Retina (tissue), 1 donor: ENCODE measurements at regions not wholly inside any gene's neighbourhood (a gene's known extent, or its start where the extent isn't known, plus 50 kb on each side); places are given as distances from the start of the nearest gene placed in this dataset.

Experiments used
- DNase-seq: peaks from one replicate; pipeline ENCODE4 v3.0.0-alpha.2; 2016

DNA sequence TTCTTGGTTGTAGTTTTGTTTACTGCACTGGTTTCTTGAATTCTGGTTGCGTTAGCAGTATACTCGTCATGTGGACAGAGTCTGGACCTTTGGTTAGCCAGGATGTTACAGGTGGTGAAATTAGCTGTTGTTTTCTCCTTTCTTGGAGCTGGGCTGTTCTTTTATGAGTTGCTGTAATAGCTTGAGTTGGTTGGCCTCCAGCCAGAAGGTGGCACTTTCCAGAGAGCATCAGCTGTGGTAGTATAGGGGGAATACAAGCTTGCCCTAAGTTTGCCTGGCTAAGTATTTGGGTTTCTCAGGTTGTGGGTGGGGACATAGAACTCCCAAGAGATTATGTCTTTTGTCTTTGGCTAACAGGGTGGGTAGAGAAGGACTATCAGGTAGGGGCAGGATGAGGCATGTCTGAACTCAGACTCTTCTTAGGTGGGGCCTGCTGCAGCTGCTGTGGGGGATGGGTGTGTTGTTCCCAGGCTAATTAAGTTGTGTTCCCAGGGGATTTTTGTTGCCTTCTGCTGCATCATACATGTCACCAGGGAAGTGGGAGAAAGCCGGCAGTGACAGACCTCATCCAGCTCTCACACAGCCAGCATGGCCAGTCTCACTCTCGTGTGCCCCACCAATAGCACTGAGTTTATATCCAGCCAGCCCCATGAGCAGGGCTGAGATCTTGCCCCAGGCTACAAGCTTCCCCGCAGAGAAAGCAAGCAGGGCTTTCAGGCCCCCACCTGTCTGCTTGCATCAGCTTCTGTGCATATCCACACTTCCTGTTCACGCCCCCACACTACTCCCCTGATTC is 246.7 kb upstream of the TPK1 start:
- DNase-seq = peak; percentile 11

DNA sequence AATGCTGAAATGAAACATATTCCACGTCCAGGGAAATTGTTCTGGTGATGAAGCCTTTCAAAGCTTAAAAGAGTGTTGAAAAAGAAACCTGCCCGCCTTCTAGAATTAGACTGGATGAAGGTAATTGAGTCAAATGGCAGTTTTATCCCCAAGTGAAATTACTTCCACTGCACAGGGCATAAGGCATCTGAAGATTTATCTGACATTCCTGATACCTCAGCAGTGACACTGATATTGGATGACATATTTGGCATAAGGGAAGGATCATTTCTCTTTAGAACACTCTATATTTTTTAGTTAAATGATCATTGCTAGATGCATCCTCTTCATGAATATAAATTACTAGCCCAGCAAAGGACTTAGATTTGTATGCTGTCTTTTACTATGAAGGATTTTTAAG is 229.6 kb upstream of the TPK1 start:
- DNase-seq = no peak

DNA sequence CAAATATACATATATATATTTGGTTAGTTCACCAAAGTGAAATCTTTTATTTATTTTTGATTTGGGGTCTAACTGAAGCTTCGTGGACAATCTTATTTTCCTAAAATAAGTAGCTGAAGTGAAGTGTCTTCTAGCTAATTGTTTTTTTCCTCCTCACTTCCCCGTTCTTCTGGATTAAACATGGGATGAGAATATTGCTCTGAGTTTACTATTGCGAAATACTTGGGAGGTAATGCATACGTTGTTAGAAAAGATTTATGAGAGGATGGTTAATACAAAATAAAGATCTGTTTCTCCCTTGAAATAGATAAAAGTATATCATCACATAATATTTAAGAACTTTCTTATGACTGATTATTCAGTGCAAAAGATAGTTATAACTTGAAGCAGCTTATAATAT is 228.3 kb upstream of the TPK1 start:
- DNase-seq = no peak

DNA sequence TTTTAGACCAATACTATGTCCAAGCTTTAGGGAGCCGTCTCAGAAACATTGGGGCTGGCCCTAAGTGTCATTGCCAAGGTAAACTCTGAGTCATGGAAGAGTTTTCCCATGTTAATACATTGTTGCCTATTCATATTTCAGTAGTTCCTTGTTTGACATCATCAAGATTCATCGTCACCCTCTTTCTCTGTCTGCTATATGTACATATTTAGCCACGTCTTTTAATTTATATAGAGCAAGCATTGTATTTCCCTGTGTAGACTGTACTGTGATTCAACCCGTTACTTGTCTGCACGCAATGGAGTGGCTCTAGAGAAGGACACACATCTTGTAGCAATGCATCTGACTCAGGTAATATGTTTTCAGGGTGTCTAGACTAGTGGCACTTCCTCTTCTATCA is 217.9 kb upstream of the TPK1 start:
- DNase-seq = no peak

DNA sequence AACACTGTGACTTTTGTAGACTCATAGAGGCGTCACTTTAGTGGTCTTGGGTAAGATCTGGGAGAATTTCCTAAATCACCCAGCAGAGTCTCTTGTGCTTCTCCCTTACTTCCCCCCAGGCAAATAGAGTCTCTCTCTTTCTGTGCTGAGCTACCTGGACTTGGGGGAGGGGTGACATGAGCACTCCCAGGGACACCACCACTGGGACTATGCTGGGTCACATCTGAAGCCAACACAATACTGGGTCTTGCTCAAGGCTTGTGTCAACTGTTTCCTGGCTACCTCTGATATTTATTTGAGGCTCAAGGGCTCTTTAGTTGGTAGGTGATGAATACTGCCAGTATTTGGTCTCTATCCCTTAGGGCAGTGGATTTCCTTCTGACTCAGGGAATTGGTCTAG is 214.6 kb upstream of the TPK1 start:
- DNase-seq = no peak

DNA sequence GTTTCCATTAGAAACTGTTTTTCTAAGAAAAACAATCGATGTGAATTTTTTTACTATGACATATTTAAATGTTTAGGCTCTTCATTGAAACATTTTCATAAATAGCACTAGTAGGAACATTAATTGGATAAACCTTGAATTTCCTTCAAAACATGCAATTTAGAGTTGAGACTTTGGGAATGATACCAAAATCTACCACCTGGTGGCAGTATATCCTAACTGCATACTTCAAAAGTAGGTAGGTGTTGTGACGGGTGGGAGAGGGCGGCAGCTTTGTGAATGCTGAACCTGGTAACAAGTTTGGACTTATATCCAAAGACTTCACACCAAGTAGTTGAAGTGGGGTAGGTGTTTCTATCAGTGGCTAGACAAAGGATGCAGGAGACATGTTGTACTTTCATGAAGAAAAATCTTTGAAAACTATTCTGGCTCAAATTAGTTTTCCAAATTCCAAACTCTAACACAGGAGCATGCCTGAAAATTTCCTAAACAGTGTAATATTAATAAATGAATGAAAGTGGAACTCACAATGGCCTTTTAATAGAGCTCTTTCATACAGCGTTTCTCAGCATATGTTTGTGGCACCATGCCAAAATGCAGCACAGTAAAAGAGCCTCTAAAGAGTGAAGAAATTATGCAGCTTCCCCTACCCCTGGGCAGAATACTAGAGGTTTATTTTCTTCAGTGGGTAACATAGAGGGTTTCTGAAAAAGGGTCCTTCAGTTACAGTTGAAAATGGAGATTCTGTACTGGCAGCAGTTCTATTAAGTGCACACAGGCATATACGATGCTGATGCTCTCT is 201.0 kb upstream of the TPK1 start:
- DNase-seq = peak; percentile 44

DNA sequence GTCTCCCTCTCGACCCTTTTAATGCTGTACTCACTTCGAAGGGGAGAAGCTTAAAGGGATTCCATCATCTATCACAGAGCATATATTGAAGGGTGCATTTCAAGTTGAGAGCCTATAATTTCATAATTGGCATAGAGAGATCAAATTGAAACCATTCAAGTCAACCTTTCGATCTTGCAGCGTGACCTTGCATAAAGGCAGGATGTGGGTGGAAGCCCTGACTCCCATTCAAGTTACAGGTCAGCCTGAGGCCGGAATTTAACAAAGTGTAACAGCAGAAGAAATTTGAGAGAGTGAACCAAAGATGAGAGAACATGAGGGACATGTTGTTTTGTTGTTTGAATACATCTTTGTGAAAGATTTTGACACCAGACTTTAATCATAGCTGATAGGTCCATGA is 195.3 kb upstream of the TPK1 start:
- no peak for DNase-seq

DNA sequence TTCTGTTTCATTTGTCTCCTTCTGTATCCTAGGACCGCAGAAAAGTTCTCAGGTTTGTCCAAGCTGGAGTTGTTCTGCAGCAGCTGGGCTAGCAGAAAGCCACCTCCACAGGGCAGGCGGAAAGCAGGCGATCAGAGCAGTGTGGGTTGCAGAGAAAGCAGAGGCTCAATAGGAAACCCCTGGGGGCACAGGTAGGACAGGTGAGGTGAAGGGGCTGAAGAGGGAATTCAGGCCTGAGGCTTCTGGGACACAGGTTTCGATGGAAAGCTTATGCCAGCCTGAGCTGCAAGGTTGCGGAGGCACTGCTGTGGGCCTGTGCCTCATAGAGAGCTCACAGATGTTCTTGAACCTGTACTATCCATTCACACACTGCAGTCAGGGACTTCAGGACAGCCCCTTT is 194.9 kb upstream of the TPK1 start:
- no peak for DNase-seq

DNA sequence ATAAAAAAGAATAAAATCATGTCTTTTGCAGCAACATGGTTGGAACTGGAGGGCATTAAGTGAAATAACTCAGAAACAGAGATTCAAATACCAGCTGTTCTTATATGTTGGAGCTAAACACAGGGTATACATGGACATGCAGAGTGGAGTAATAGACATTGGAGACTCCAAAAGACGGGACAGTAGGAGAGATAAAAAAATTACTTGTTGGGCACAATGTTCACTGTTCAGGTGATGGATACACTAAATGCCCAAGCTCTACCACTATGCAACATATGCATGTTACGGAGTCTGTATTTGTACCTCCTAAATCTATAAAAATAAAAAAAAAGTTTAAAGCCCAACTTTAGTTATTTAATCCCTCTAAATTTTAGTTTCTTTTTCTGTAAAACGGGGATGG is 184.6 kb upstream of the TPK1 start:
- no peak for DNase-seq

DNA sequence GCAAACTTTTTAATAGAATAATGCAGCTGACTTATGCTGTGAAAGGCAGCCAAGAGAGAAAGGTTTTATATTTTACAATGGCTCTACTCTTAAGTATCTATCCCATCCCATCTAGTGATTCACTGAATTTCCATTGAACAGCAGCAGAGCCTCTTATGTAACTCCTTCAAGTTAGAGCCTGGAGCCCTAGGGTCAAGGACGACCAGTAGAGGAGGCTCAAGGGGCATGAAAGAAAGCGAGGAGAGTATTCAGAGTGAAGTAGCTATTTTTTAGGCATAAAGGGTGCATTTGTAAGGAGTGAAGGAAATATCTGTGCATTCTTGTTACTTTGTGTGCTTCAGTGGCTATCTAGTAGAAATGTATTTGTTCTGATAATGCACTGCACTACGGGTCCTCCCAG is 180.2 kb upstream of the TPK1 start:
- DNase-seq = no peak

DNA sequence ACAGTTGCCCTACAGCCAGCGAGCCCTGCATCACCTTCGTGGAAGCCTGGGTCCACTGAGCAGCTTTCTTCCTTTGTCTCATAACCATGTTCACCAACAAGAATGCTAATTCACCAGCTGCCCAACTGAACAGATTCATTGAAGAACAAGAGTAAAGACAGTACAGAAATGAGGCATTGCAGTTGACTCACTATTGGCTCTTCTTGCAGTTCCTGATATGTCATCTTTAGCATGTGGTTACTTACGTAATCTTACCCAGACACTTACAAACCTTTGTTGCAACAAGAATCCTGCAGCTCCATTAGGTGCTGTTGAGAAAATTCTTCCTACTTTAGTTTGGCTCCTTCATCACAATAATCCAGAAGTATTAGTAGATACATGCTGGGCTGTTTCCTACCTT is 174.0 kb upstream of the TPK1 start:
- no peak for DNase-seq

DNA sequence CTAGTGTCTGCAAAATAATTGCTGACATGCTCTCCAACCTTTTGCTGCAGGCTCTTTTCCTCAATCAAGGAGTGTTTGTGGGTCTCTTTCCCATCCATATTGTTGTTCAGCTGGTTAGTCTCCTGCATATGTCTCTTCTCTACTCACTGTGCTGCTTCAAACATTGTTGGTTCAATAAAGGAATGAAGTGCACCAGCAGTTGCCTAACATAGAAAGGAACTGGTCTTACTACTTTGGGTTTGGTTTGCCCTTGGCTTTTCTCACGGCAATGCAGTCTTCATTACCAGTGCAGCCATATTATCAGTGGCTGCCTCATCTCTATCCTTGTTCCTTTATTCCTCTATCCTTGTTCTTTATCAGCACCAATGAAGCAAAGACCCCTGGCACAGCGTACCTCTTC is 169.7 kb upstream of the TPK1 start:
- DNase-seq = no peak

DNA sequence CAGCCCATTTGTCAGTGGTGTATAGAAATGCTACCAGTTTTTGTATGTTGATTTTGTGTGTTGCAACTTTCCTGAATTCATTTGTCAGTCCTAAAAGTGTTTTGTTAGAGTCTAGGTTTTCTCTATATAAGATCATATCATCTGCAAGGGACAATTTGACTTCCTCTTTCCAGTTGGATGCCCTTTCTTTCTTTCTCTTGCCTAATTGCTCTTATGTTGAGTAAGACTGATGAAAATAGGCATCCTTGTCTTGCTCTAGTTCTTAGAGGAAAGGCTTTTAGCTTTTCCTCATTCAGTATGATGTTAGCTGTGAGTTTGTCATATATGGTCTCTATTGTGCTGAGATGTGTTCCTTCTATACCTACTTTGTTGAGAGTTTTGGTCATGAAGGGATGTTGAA is 161.7 kb upstream of the TPK1 start:
- no peak for DNase-seq

DNA sequence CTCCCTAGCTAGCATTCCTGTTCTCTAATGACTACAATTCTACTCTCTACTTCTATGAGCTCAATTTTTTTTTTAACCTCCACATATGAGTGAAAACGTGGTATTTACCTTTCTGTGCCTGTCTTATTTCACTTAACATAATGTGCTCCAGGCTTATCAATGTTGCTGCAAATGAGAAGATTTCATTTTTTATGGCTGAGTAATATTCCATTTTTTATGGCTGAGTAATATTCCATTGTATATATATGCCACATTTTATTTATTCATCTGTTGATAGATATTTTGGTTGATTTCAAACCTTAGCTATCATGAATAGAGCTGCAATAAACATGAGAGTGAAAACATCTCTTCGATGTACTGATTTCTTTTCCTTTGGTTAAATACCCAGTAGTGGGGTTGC is 159.6 kb upstream of the TPK1 start:
- no peak for DNase-seq

DNA sequence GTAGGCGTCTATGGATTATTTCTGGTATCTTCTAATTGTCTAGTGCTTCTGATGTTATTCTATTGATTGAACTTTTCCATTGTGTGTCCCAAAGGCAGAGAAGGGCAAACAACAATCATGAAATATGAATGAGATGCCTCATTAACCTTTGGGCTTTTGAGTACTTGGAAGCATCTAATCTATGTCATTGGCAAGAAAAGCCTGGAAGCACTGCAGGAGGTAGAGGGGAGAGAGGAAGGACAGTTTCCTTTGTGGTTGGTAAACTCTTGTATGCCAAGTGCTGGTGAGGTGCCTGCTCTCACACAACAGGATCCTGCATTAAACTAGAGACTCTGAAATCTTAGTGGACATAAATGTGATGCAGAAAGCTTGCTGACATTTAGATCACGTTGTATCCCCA is 155.2 kb upstream of the TPK1 start:
- peak; percentile 42 for DNase-seq

DNA sequence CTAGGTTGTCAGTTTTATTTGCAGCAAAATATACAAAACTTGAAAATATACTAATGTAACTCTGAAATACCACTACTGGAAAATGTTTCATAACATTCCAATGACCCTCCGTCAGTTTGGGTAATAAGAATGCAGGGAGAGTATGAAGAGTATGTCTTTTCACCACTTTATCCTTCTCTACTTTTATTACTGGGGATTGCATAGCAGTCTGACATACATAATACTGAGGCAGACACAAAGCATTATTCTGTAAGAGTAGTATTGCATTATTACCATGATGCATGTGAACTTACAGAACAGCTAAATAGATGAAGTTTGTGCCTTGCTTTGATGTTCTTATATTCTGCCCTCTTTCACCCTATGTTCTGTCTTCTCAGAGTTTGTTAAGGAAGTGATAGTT is 151.8 kb upstream of the TPK1 start:
- DNase-seq = no peak

DNA sequence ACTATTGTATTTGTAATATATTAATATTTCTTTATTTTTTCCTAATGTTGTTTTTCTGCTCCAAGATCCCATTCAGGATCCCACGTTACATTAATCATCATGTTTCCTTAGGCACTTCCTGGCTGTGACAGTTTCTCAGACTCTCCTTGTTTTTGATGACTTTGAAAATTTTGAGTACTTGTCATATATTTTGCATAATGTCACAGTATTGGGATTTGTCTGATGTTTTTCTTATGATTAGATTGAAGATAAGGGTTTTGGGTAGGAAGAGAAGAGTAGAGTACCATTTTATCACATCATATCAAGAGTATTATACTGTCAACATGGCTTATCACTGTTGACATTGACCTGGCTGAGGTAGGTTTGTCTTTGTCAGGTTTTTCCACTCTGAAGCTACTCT is 146.3 kb upstream of the TPK1 start:
- DNase-seq = no peak

DNA sequence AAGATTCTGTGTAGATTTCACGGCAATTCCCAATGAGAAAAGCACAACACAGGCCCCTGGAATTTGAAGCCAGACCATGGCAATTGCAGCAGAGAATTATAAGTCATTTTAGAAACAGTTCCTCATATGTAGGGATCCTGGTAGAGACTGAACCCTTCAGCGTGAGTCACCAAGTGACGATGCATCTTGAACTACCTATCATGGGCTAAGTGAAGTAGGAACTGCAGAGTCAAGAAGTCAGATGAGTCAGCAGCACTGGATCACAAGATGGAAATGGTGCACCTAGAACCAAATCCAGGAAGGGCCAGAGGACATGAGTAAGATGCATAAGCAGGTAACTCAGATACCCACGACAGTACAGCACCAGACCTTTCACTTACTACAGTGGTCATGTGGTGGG is 140.0 kb upstream of the TPK1 start:
- no peak for DNase-seq

DNA sequence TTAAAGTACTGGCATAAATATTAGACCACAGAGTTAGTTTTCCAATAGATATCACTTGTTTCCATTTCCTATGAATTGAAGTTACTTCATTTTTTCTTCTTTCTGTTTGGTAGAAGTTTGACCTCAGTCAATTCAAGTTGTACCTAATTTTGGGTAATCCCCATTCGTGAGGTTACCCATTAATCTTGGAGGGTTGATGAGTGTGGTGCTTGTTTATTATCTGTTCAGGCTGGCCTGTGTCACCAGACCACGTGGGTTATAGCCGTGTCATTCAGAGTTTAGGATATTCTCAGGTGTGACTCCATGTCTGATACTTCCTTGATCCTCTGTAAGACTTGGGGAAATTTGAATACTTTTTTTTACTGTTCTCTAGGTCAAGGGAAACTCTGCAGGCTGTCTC is 133.9 kb upstream of the TPK1 start:
- no peak for DNase-seq

DNA sequence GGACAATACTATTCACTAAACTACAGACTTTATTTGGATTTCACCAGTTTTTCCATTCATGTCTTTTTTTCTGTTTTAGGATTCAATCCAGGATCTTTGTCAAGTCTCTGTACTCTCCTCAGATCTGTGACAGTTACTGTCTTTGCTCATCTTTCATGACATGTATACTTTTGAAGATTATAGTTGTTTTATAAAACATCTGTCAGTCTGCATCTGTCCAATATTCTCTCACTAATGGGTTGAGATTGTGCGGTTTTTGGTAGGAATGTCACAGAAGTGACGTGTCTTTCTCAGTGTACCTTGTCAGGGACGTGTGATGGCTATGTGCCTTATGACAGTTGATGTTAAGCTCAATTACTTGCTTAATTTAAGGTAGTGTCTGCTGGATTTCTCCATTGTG is 124.9 kb upstream of the TPK1 start:
- DNase-seq = no peak

DNA sequence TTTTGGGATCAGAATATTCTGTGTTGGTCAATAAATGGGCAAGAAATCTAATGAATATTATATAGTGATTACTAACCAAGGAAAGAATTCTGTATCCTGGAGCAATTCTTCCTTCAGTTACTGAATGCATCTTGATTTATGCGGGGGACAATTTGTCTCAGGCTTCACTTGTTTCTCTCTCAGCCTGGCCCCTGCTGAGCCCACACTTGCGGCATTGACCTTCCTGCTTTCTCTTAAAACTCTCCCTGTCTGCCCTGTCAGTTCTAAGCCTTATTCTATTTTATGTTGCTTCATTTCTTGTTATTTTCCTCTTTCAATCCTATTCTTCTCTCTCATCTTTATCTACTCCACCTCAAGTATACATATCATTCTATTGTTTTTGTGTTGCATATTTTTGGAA is 122.1 kb upstream of the TPK1 start:
- no peak for DNase-seq

DNA sequence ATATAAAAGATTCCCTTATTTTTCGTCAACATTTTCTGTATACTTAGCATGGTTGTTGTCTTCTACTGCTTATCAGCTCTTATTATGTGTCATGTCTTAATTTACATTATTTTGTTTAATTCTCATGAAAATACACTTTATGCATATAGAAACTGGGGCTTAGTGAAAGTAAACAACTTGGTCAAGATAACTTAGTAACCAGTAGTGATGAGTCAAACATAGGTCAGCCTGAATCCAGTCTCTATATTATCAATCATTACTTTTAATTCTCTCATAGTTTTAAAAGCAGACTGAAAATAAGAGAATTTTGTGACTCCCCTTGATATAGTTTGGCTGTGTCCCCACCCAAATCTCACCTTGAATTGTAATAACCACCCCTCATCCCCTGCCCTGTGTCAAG is 119.6 kb upstream of the TPK1 start:
- no peak for DNase-seq

DNA sequence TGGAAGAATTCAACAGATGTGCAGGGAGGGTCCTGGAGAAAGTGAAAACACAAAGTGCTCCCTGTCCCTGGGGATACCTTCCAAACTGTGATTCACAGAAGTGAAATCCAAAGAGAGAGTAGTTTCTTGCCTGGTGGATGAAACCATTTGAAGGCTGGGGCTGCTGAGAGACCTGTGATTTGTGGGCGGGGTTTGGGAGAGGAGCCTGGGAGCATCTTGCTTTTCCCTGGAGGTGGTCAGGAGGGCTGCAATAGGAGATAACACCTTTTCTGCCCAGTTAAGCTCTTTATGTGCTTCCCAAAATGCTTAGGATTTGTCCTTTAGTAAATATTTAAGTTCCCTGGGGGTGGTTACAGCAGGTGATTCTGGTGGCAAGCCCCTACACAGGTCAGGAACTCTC is 105.3 kb upstream of the TPK1 start:
- peak; percentile 1 for DNase-seq

DNA sequence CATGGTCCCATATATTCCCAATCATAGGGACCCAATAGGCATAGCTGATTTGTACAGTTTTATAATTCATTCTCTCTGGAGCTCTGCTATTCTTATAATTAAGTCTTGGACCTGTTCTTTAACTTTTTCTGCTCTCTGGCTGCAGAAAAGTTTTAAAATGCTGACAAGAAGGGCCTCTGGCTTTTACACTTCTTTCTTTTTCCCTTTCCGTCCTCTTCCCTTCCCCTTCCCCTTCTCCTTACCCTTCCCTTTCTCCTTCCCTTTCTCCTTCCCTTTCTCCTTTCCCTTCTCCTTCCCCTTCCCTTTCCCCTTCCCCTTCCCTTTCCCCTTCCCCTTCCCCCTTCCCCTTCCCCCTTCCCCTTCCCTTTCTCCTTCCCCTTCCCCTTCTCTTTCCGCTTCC is 101.3 kb upstream of the TPK1 start:
- no peak for DNase-seq

DNA sequence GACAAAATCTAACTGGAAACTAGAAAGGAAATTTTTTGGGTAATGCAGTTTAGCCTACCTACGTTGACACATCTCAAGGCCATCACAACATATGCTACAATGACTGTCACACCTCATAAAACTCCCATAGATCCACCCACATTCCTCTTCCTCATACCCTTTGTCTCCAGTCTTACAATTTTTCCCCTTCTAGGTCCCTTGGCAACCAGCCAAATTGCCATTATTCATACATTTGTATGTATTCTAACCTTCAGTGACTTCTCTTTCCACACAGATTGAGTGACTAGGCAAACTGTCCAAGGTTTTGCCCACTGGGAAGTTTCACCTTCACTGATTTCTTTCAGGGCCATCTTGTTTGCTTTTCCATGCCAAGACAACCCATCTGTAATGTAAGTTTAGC is 100.5 kb upstream of the TPK1 start:
- DNase-seq = no peak
